ENCODE measurements at regions not wholly inside any gene's neighbourhood (a gene's known extent, or its start where the extent isn't known, plus 50 kb on each side); places are given as distances from the start of the nearest gene placed in this dataset.

GRCh38 chr14:89674240-89674639, 257.2 kb upstream of the FOXN3 start:
- TF ChIP-seq CTCF (IDR thresholded peaks at IDR 0.05), result no peak
- no peak for TF ChIP-seq EP300 (IDR thresholded peaks at IDR 0.05)
- TF ChIP-seq POLR2A (IDR thresholded peaks at IDR 0.05), result no peak

Data from tibial nerve (tissue), 4 donors.